ENCODE measurements at regions not wholly inside any gene's neighbourhood (a gene's known extent, or its start where the extent isn't known, plus 50 kb on each side); places are given as distances from the start of the nearest gene placed in this dataset.

- TF ChIP-seq CTCF (conservative IDR thresholded peaks at IDR 0.05; ENCODE audit: low read depth, low read length) (no peak), EZH2 (IDR thresholded peaks at IDR 0.05; ENCODE audit: borderline replicate concordance, low read depth, low read length, poor library complexity, severe bottlenecking) (no peak)
Measured at GRCh38 chr3:176904506-176904905, 292.8 kb downstream of the TBL1XR1 start.
